Mucosa of rectum (tissue), 2 donors: ENCODE measurements at regions not wholly inside any gene's neighbourhood (a gene's known extent, or its start where the extent isn't known, plus 50 kb on each side); places are given as distances from the start of the nearest gene placed in this dataset.

Source experiments
- H3K27ac ChIP-seq, 2 donors: one replicate each; pipeline ENCODE4 v1.7.0; 2013; ENCODE audit warnings: inconsistent platforms in 2 of 2, low read depth in 2 of 2, low read length in 2 of 2
- H3K27me3 ChIP-seq, 2 donors: one replicate each; pipeline ENCODE4 v1.7.0; 2013; ENCODE audit warnings: low read length in 2 of 2; ENCODE audit not compliant: control insufficient read depth in 2 of 2, insufficient read depth in 2 of 2
- H3K36me3 ChIP-seq, 2 donors: one replicate each; pipeline ENCODE4 v1.7.0; 2013; ENCODE audit warnings: low read length in 2 of 2; ENCODE audit not compliant: control insufficient read depth in 2 of 2, insufficient read depth in 2 of 2
- H3K4me1 ChIP-seq, 2 donors: one replicate each; pipeline ENCODE4 v1.7.0; 2013; ENCODE audit warnings: low read length in 2 of 2, mild to moderate bottlenecking in 1 of 2; ENCODE audit not compliant: control insufficient read depth in 2 of 2, insufficient read depth in 2 of 2
- H3K4me3 ChIP-seq, 2 donors: one replicate each; pipeline ENCODE4 v1.7.0; 2013; ENCODE audit warnings: low read length in 2 of 2
- H3K9ac ChIP-seq, 2 donors: one replicate each; pipeline ENCODE4 v1.7.0; 2013; ENCODE audit warnings: low read length in 2 of 2, low read depth in 1 of 2, mild to moderate bottlenecking in 1 of 2
- H3K9me3 ChIP-seq, 2 donors: one replicate each; pipeline ENCODE4 v1.7.0; 2013; ENCODE audit warnings: low read length in 2 of 2; ENCODE audit not compliant: control insufficient read depth in 2 of 2
- donor health status: healthy.
- donor health status: Normal muscosa, but diverticular disease.

GRCh38 chr1:38265293-38266196, 219.0 kb upstream of the POU3F1 start:
- Histone ChIP-seq H3K9ac (no peak overlapping the region), H3K4me1 (peaks cover 0 to 8% of the 10 kb centered on the region in 2 donors), H3K36me3 (no peaks in the 10 kb centered on the region), H3K27ac (peak overlapping the region in 1 of 2 donors; percentile 10), H3K4me3 (no peak overlapping the region), H3K9me3 (no peaks in the 10 kb centered on the region), H3K27me3 (peaks cover 0 to 7% of the 10 kb centered on the region in 2 donors)

GRCh38 chr1:38263438-38263837, 216.8 kb upstream of the POU3F1 start:
- H3K27ac ChIP-seq, result no peak overlapping the region
- no peaks in the 10 kb centered on the region for H3K9me3 ChIP-seq
- peaks cover 0 to 7% of the 10 kb centered on the region in 2 donors for H3K27me3 ChIP-seq

GRCh38 chr1:38261574-38261973, 215.0 kb upstream of the POU3F1 start:
- no peaks in the 10 kb centered on the region for H3K9me3 ChIP-seq
- H3K4me1 ChIP-seq, result peaks cover 0 to 6% of the 10 kb centered on the region in 2 donors
- H3K4me3 ChIP-seq, result no peak overlapping the region
- no peak overlapping the region for H3K27ac ChIP-seq
- H3K9ac ChIP-seq, result no peak overlapping the region
- no peaks in the 10 kb centered on the region for H3K36me3 ChIP-seq
- peaks cover 0 to 13% of the 10 kb centered on the region in 2 donors for H3K27me3 ChIP-seq

More at GRCh38 chr1:38263438-38263837, 216.8 kb upstream of the POU3F1 start:
- no peak overlapping the region for H3K9ac ChIP-seq
- H3K4me1 ChIP-seq, result peaks cover 0 to 8% of the 10 kb centered on the region in 2 donors
- no peaks in the 10 kb centered on the region for H3K36me3 ChIP-seq
- no peak overlapping the region for H3K4me3 ChIP-seq

GRCh38 chr1:38258085-38258627, 211.6 kb upstream of the POU3F1 start:
- H3K4me1 ChIP-seq, result no peaks in the 10 kb centered on the region
- no peak overlapping the region for H3K9ac ChIP-seq
- H3K27me3 ChIP-seq, result peaks cover 0 to 10% of the 10 kb centered on the region in 2 donors
- H3K27ac ChIP-seq, result no peak overlapping the region
- H3K9me3 ChIP-seq, result no peaks in the 10 kb centered on the region
- no peak overlapping the region for H3K4me3 ChIP-seq
- H3K36me3 ChIP-seq, result no peaks in the 10 kb centered on the region

GRCh38 chr1:38257374-38257773, 210.8 kb upstream of the POU3F1 start:
- H3K27ac ChIP-seq, result no peak overlapping the region
- H3K27me3 ChIP-seq, result peaks cover 0 to 10% of the 10 kb centered on the region in 2 donors
- H3K9me3 ChIP-seq, result no peaks in the 10 kb centered on the region
- H3K9ac ChIP-seq, result no peak overlapping the region
- H3K4me3 ChIP-seq, result no peak overlapping the region
- H3K36me3 ChIP-seq, result no peaks in the 10 kb centered on the region
- H3K4me1 ChIP-seq, result no peaks in the 10 kb centered on the region

GRCh38 chr1:38256072-38256471, 209.5 kb upstream of the POU3F1 start:
- H3K36me3 ChIP-seq, result no peaks in the 10 kb centered on the region
- H3K9me3 ChIP-seq, result no peaks in the 10 kb centered on the region

GRCh38 chr1:38253314-38253713, 206.7 kb upstream of the POU3F1 start:
- H3K4me3 ChIP-seq, result no peak overlapping the region
- H3K9ac ChIP-seq, result no peak overlapping the region
- H3K27me3 ChIP-seq, result peaks cover 0 to 8% of the 10 kb centered on the region in 2 donors
- no peak overlapping the region for H3K27ac ChIP-seq
- H3K4me1 ChIP-seq, result no peaks in the 10 kb centered on the region
- H3K36me3 ChIP-seq, result no peaks in the 10 kb centered on the region
- no peaks in the 10 kb centered on the region for H3K9me3 ChIP-seq

More at GRCh38 chr1:38256072-38256471, 209.5 kb upstream of the POU3F1 start:
- H3K9ac ChIP-seq, result no peak overlapping the region
- H3K4me3 ChIP-seq, result no peak overlapping the region
- H3K27me3 ChIP-seq, result peaks cover 0 to 6% of the 10 kb centered on the region in 2 donors
- H3K4me1 ChIP-seq, result no peaks in the 10 kb centered on the region
- no peak overlapping the region for H3K27ac ChIP-seq

- peaks cover 5 to 9% of the 10 kb centered on the region in 2 donors for H3K4me1 ChIP-seq
- no peak overlapping the region for H3K9ac ChIP-seq
- peaks cover 0 to 4% of the 10 kb centered on the region in 2 donors for H3K27me3 ChIP-seq
Measured at GRCh38 chr1:38250356-38250755, 203.8 kb upstream of the POU3F1 start.

GRCh38 chr1:38249001-38249400, 202.4 kb upstream of the POU3F1 start:
- Histone ChIP-seq H3K9me3 (no peaks in the 10 kb centered on the region), H3K9ac (no peak overlapping the region), H3K27me3 (peaks cover 0 to 4% of the 10 kb centered on the region in 2 donors), H3K36me3 (no peaks in the 10 kb centered on the region), H3K4me1 (peaks cover 5 to 9% of the 10 kb centered on the region in 2 donors), H3K27ac (no peak overlapping the region), H3K4me3 (no peak overlapping the region)

More at GRCh38 chr1:38250356-38250755, 203.8 kb upstream of the POU3F1 start:
- Histone ChIP-seq H3K36me3 (no peaks in the 10 kb centered on the region), H3K4me3 (no peak overlapping the region), H3K27ac (no peak overlapping the region), H3K9me3 (no peaks in the 10 kb centered on the region)
